ENCODE measurements at regions not wholly inside any gene's neighbourhood (a gene's known extent, or its start where the extent isn't known, plus 50 kb on each side); places are given as distances from the start of the nearest gene placed in this dataset.

- no peak for TF ChIP-seq REST (IDR thresholded peaks at IDR 0.05; ENCODE audit: unreplicated experiment)
- no peak for TF ChIP-seq JUNB (IDR thresholded peaks at IDR 0.05; ENCODE audit: unreplicated experiment)
- TF ChIP-seq EZH2 (IDR thresholded peaks at IDR 0.05; ENCODE audit: low read depth, unreplicated experiment) = no peak
- TF ChIP-seq CREB1 (CRISPR knock-in tag; IDR thresholded peaks at IDR 0.05; ENCODE audit: low read depth) = no peak
- no peak for TF ChIP-seq STAT1 (IDR thresholded peaks at IDR 0.05; ENCODE audit: unreplicated experiment)
- TF ChIP-seq ZNF462 (CRISPR knock-in tag; IDR thresholded peaks at IDR 0.05) = no peak
Observed at GRCh38 chr6:125529061-125529460, 220.4 kb upstream of the HEY2 start (continued).

Data from GM23338 (cell line).